CD4-positive, alpha-beta T cell treated with Interleukin-2 at 100 ng/mL for 4 hours (primary cell): ENCODE measurements at regions not wholly inside any gene's neighbourhood (a gene's known extent, or its start where the extent isn't known, plus 50 kb on each side); places are given as distances from the start of the nearest gene placed in this dataset.

Experiments used
- DNase-seq: peaks from one replicate; pipeline ENCODE4 v3.0.0-alpha.2; 2020; ENCODE audit warnings: low spot score

- DNase-seq: no peak
These were observed 138.7 kb upstream of the BACH2 start for GRCh38 chr6:90435207-90435899.

- no peak for DNase-seq
These were observed 137.5 kb upstream of the BACH2 start for GRCh38 chr6:90434094-90434493.

GRCh38 chr6:90432937-90433336 is 136.3 kb upstream of the BACH2 start:
- no peak for DNase-seq

GRCh38 chr6:90432041-90432775 is 135.6 kb upstream of the BACH2 start:
- DNase-seq: no peak

GRCh38 chr6:90431576-90431975 is 134.9 kb upstream of the BACH2 start:
- DNase-seq: no peak

GRCh38 chr6:90429713-90430112 is 133.1 kb upstream of the BACH2 start:
- no peak for DNase-seq

GRCh38 chr6:90428514-90428913 is 131.9 kb upstream of the BACH2 start:
- no peak for DNase-seq

GRCh38 chr6:90425161-90425641 is 128.6 kb upstream of the BACH2 start:
- peak; percentile 40 for DNase-seq

GRCh38 chr6:90424580-90424979 is 127.9 kb upstream of the BACH2 start:
- no peak for DNase-seq

- no peak for DNase-seq
These were observed 125.0 kb upstream of the BACH2 start for GRCh38 chr6:90421666-90422065.

- DNase-seq: no peak
These were observed 123.9 kb upstream of the BACH2 start for GRCh38 chr6:90420500-90420899.

GRCh38 chr6:90417385-90417784 is 120.7 kb upstream of the BACH2 start:
- DNase-seq: no peak

GRCh38 chr6:90416322-90416721 is 119.7 kb upstream of the BACH2 start:
- no peak for DNase-seq

GRCh38 chr6:90415178-90415577 is 118.5 kb upstream of the BACH2 start:
- no peak for DNase-seq

- peak; percentile 10 for DNase-seq
These were observed 117.7 kb upstream of the BACH2 start for GRCh38 chr6:90414352-90414751.

GRCh38 chr6:90413867-90414266 is 117.2 kb upstream of the BACH2 start:
- DNase-seq: peak; percentile 91

- DNase-seq: no peak
These were observed 116.8 kb upstream of the BACH2 start for GRCh38 chr6:90413396-90413795.

GRCh38 chr6:90412538-90413369 is 116.1 kb upstream of the BACH2 start:
- no peak for DNase-seq

- DNase-seq: peak; percentile 89
These were observed 114.7 kb upstream of the BACH2 start for GRCh38 chr6:90411292-90411781.

GRCh38 chr6:90409700-90410099 is 113.1 kb upstream of the BACH2 start:
- no peak for DNase-seq

- no peak for DNase-seq
These were observed 110.3 kb upstream of the BACH2 start for GRCh38 chr6:90406957-90407356.

GRCh38 chr6:90406142-90406794 is 109.6 kb upstream of the BACH2 start:
- peak; percentile 72 for DNase-seq
